Fibroblast of lung (primary cell): ENCODE measurements at regions not wholly inside any gene's neighbourhood (a gene's known extent, or its start where the extent isn't known, plus 50 kb on each side); places are given as distances from the start of the nearest gene placed in this dataset.

Experiments used
- DNase-seq, 2 donors: peaks; one replicate each; pipeline versions ENCODE4 v3.0.0 to v3.0.0-alpha.2; 2010; ENCODE audit warnings: low read depth in 2 of 2
- H2AFZ ChIP-seq: 2 replicates; pipeline ENCODE4 v1.5.1; 2012; ENCODE audit warnings: low read length, control low read depth, inconsistent platforms
- H3K27ac ChIP-seq: 2 replicates; pipeline ENCODE4 v1.5.1; 2011; ENCODE audit warnings: low read length, control low read depth; ENCODE audit not compliant: insufficient read depth
- H3K27me3 ChIP-seq: 2 replicates; pipeline ENCODE4 v1.5.1; 2011; ENCODE audit warnings: mild to moderate bottlenecking, low read length; ENCODE audit not compliant: control insufficient read depth, insufficient read depth
- H3K36me3 ChIP-seq: 2 replicates; pipeline ENCODE4 v1.5.1; 2011; ENCODE audit warnings: low read length; ENCODE audit not compliant: control insufficient read depth, insufficient read depth
- H3K4me1 ChIP-seq: 2 replicates; pipeline ENCODE4 v1.5.1; 2011; ENCODE audit warnings: low read length; ENCODE audit not compliant: control insufficient read depth, insufficient read depth; ENCODE audit errors: extremely low read depth
- H3K4me2 ChIP-seq: 2 replicates; pipeline ENCODE4 v1.5.1; 2011; ENCODE audit warnings: low read length, control low read depth; ENCODE audit not compliant: insufficient read depth; ENCODE audit errors: extremely low read depth
- H3K4me3 ChIP-seq, 4 experiments: fragments of 200-600 bp in 1 of 4; sonication (generic) in 1 of 4; replicated peaks in 1 of 4; 2 replicates each; pipeline ENCODE4 v1.5.1; 2011 to 2016; ENCODE audit warnings: low read length in 4 of 4, low read depth in 3 of 4, mild to moderate bottlenecking in 3 of 4, control low read depth in 2 of 4, inconsistent platforms in 1 of 4, mixed read lengths in 1 of 4; ENCODE audit not compliant: insufficient read depth in 1 of 4; ENCODE audit errors: control extremely low read depth in 1 of 4
- H3K79me2 ChIP-seq: 2 replicates; pipeline ENCODE4 v1.5.1; 2012; ENCODE audit warnings: mild to moderate bottlenecking, low read length, inconsistent platforms; ENCODE audit not compliant: control insufficient read depth, insufficient read depth
- H3K9ac ChIP-seq: 2 replicates; pipeline ENCODE4 v1.5.1; 2011; ENCODE audit warnings: mild to moderate bottlenecking, low read length, control low read depth; ENCODE audit not compliant: insufficient read depth
- H3K9me3 ChIP-seq: 2 replicates; pipeline ENCODE4 v1.5.1; 2012; ENCODE audit warnings: low read depth, low read length; ENCODE audit not compliant: control insufficient read depth, insufficient read depth
- H4K20me1 ChIP-seq: 2 replicates; pipeline ENCODE4 v1.5.1; 2011; ENCODE audit warnings: low read length; ENCODE audit not compliant: control insufficient read depth, insufficient read depth; ENCODE audit errors: extremely low read depth
- EZH2 ChIP-seq: IDR thresholded peaks from 2 replicates; pipeline ENCODE4 v1.5.1; 2012; ENCODE audit warnings: low read length, control low read depth, mild to moderate bottlenecking; ENCODE audit errors: missing control alignments
- TF ChIP-seq, protein P1 (sequence below), 2 donors: IDR thresholded peaks in 1 of 2; conservative IDR thresholded peaks in 1 of 2; 1 replicate in 1 of 2; 2 replicates in 1 of 2; pipeline ENCODE4 v1.5.1; 2011 to 2012; ENCODE audit warnings: low read length in 2 of 2, control low read depth in 1 of 2, inconsistent platforms in 1 of 2, low read depth in 1 of 2, mild to moderate bottlenecking in 1 of 2

DNA sequence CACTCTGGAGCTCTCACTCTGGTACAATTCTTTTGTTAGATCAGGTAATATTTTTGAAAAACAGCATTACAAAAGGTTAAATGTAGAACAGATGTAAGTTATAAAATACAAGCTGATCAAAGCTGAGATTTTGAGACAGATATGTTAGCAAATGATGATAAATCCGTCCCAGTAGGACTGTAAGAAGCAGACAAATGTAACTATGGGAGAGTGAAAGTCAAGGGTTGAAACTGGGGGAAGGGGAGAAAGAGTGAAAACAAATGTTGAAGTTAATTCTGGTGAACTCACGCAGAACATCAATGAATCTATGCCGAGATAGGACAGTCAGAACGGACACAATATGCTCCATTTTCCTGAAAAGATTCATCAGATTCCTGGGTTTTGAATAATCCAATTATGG, 298.9 kb upstream of the IRX5 start:
- H2AFZ ChIP-seq: no peak overlapping the region
- TF ChIP-seq EZH2: no peak
- TF ChIP-seq, protein P1, sequence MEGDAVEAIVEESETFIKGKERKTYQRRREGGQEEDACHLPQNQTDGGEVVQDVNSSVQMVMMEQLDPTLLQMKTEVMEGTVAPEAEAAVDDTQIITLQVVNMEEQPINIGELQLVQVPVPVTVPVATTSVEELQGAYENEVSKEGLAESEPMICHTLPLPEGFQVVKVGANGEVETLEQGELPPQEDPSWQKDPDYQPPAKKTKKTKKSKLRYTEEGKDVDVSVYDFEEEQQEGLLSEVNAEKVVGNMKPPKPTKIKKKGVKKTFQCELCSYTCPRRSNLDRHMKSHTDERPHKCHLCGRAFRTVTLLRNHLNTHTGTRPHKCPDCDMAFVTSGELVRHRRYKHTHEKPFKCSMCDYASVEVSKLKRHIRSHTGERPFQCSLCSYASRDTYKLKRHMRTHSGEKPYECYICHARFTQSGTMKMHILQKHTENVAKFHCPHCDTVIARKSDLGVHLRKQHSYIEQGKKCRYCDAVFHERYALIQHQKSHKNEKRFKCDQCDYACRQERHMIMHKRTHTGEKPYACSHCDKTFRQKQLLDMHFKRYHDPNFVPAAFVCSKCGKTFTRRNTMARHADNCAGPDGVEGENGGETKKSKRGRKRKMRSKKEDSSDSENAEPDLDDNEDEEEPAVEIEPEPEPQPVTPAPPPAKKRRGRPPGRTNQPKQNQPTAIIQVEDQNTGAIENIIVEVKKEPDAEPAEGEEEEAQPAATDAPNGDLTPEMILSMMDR (conservative IDR thresholded peaks at IDR 0.05 in 1 of 2, IDR thresholded peaks at IDR 0.05 in 1 of 2; ENCODE audit: low read depth in 1 of 2, low read length in 2 of 2): no peak
- no peak overlapping the region for H3K9ac ChIP-seq
- no peak overlapping the region for H3K27ac ChIP-seq
- H4K20me1 ChIP-seq: no peaks in the 10 kb centered on the region
- no peak overlapping the region for H3K4me3 ChIP-seq
- no peaks in the 10 kb centered on the region for H3K79me2 ChIP-seq
- H3K36me3 ChIP-seq: no peaks in the 10 kb centered on the region
- no peaks in the 10 kb centered on the region for H3K27me3 ChIP-seq
- no peak for DNase-seq
- no peak overlapping the region for H3K4me2 ChIP-seq
- H3K9me3 ChIP-seq: no peaks in the 10 kb centered on the region
- no peaks in the 10 kb centered on the region for H3K4me1 ChIP-seq

DNA sequence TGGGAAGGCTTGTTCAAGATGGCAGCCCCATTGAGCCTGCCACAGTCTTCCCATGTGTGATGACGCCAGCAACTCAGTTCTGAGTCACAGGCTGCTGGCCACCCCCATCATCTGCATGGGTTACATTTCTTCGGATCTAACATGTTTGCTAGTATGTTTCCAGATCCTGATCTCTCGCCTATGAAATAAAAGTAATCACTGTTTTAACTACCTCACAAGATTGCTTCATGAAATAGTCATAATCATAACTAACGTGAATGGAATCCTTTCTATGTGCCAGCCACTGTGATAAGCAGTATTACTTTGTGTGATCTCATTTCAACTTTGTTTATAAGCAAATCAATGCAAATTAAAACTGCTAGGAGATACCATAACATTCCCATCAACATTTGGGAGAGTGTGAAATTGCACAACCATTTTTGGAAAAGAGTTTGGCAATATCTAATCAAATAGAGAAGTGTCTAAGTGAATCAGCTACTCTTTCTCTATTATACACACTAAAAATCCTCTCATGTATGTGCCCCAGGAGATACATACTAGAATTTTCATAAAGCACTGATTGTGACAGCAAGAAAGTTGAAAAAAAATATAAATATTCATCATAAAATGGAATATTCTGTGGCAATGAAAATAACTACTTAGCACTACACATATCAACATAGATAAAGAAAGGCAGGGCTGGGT, 300.2 kb upstream of the IRX5 start:
- no peaks in the 10 kb centered on the region for H3K79me2 ChIP-seq
- H3K36me3 ChIP-seq: no peaks in the 10 kb centered on the region
- DNase-seq: peak; percentile 1 to 45
- no peak overlapping the region for H3K4me2 ChIP-seq
- H3K27ac ChIP-seq: no peak overlapping the region
- no peaks in the 10 kb centered on the region for H3K27me3 ChIP-seq
- H2AFZ ChIP-seq: no peak overlapping the region
- no peaks in the 10 kb centered on the region for H4K20me1 ChIP-seq
- no peak overlapping the region for H3K4me3 ChIP-seq
- H3K4me1 ChIP-seq: no peaks in the 10 kb centered on the region
- no peak overlapping the region for H3K9ac ChIP-seq
- H3K9me3 ChIP-seq: no peaks in the 10 kb centered on the region
- no peak for TF ChIP-seq EZH2
- TF ChIP-seq, protein P1 (conservative IDR thresholded peaks at IDR 0.05 in 1 of 2, IDR thresholded peaks at IDR 0.05 in 1 of 2; ENCODE audit: low read depth in 1 of 2, low read length in 2 of 2): no peak

DNA sequence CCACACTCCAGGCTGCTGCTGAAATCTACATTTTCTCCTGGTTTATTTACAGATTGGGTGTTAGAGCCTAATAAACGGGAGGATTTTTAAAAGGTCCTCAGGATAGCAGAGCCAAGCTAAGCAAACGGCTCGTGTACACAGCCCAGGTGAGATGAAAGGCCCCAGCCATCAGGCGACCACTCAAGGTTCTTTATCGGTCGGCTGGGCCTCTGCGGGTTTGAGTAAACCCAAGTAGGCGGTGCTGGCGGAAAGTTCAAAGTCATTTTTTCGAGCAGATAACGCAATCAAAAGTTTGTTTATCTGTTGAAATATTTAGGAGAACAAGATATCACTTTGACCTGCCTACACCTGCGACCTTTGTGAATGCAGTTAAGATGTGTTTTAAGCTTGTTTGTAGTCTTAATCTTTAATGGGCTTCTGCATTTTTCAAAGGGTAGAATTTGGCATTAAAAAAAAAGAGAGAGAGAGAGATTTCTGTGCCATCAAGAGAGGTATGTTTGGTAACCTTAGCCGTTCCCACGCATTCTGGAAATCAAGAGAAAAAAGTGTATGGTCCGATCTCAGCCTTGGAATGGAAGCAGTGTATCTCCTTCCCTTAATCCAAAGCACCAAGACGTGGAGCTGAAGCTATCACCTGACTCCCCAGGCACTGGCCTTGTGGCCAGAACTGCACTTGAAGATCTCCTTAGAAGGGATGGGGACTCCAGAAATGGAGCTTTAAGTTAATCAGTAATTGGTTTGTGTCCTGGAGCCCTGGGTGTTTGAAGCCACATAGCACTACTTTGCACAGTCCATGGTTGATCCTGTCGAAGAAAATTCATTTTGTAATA, 301.7 kb upstream of the IRX5 start:
- no peak overlapping the region for H3K4me2 ChIP-seq
- no peak overlapping the region for H3K27ac ChIP-seq
- H3K9ac ChIP-seq: no peak overlapping the region
- no peaks in the 10 kb centered on the region for H4K20me1 ChIP-seq
- no peak overlapping the region for H3K4me3 ChIP-seq
- no peaks in the 10 kb centered on the region for H3K36me3 ChIP-seq
- TF ChIP-seq, protein P1 (conservative IDR thresholded peaks at IDR 0.05 in 1 of 2, IDR thresholded peaks at IDR 0.05 in 1 of 2; ENCODE audit: low read depth in 1 of 2, low read length in 2 of 2): no peak
- no peak for TF ChIP-seq EZH2
- no peaks in the 10 kb centered on the region for H3K9me3 ChIP-seq
- DNase-seq: no peak
- H3K27me3 ChIP-seq: no peaks in the 10 kb centered on the region
- no peaks in the 10 kb centered on the region for H3K4me1 ChIP-seq
- H3K79me2 ChIP-seq: no peaks in the 10 kb centered on the region
- H2AFZ ChIP-seq: no peak overlapping the region
